ENCODE measurements at regions not wholly inside any gene's neighbourhood (a gene's known extent, or its start where the extent isn't known, plus 50 kb on each side); places are given as distances from the start of the nearest gene placed in this dataset.

GRCh38 chr14:71236487-71236886 is 329.2 kb downstream of the PCNX1 start:
- H3K4me3 ChIP-seq (ENCODE audit: control insufficient read depth, low read depth, low read length), result no peak overlapping the region
- no peak for DNase-seq (ENCODE audit: low read depth)
- no peak for TF ChIP-seq CTCF (IDR thresholded peaks at IDR 0.05; ENCODE audit: control insufficient read depth, insufficient read depth, low read depth, low read length, missing control alignments)

DNA sequence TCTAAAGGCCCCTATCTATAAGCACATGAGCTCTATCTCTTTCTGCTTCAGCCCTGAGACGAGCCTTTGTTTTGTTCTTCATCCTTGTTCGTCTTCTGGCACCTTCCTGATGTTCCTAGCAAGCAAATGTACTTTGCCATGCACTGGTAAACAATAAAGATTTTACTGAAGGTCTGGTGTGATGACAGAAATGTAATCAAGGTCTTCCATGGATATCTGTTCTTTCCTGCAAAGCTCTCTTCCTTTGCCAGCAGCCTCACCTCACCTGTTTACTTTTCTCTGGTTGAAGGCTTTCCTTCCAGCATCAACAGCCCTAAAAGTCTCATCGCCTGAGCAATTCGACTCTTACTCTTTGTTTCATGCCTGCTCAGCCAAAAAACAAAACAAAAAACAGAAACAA is 330.3 kb downstream of the PCNX1 start:
- TF ChIP-seq CTCF (IDR thresholded peaks at IDR 0.05; ENCODE audit: control insufficient read depth, insufficient read depth, low read depth, low read length, missing control alignments), result no peak
- DNase-seq (ENCODE audit: low read depth), result no peak
- H3K4me3 ChIP-seq (ENCODE audit: control insufficient read depth, low read depth, low read length), result no peak overlapping the region

DNA sequence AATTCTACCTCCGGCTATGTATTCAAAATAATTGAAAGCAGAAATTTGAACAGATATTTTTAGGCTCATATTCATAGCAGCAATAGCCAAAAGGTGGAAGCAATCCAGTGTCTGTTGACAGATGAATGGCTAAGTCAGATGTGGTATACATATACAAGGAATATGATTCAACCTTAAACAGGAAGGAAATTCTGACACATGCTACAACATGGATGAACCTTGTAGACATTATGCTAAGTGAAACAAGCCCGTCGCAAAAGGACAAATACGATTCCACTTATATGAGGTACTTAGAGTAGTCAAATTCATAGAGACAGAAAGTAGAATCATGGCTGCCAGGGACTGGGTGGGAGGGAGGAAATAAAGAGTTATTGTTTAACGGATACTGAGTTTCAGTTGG is 331.6 kb downstream of the PCNX1 start:
- DNase-seq (ENCODE audit: low read depth), result no peak
- no peak for TF ChIP-seq CTCF (IDR thresholded peaks at IDR 0.05; ENCODE audit: control insufficient read depth, insufficient read depth, low read depth, low read length, missing control alignments)
- no peak overlapping the region for H3K4me3 ChIP-seq (ENCODE audit: control insufficient read depth, low read depth, low read length)

DNA sequence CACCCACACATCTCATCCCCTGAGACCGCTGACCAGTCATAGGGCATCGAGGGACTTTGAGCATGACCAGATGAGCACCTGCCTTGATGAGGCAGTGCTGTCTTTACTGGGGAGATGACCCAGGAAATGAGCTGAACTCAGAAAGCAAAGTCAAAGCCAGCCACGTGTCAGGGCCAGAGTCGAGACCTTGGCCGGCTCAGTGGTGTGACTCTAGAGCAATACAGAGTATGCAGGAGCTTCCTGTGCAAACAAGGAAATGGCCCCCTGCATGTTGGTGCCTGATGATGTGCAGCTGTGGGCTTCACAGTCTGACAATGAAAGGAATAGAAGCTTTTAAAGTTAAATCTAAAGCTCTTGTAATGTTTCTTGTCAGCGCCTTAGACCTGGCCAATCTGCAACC is 332.9 kb downstream of the PCNX1 start:
- TF ChIP-seq CTCF (IDR thresholded peaks at IDR 0.05; ENCODE audit: control insufficient read depth, insufficient read depth, low read depth, low read length, missing control alignments), result no peak
- no peak for DNase-seq (ENCODE audit: low read depth)
- H3K4me3 ChIP-seq (ENCODE audit: control insufficient read depth, low read depth, low read length), result no peak overlapping the region

DNA sequence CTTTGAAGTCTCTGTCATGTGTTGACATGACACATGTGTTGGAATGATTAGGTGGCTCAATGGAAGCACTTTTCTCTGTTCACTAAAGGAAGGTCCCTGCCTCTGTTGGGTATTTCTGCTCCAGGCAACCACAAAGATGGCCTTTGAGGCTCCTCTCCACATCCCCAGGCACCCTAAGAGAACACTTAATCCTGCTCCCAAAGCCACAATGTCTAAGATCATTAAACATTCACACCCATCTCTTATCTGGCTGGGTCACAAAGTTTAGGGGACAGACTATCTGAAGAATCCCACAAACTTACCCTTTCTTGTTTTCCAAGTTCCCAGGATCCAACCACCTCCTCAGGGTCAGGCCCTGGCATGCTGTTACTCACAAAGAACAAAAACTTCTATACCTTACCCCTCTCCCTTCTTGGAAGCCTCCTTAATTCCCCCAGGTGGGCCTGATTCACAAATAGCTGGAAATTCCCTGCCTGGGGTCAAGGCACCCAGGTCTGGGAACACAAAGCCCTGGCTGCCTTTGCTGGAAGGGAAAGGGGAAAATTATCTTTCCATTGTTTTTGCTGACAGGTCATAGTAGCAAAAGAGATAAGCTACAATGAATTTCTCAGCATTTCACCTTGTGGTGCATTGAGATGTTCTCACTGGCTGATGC is 333.7 kb downstream of the PCNX1 start:
- H3K4me3 ChIP-seq (ENCODE audit: control insufficient read depth, low read depth, low read length), result no peak overlapping the region
- DNase-seq (ENCODE audit: low read depth), result no peak
- TF ChIP-seq CTCF (IDR thresholded peaks at IDR 0.05; ENCODE audit: control insufficient read depth, insufficient read depth, low read depth, low read length, missing control alignments), result no peak

GRCh38 chr14:71242237-71242748 is 335.0 kb downstream of the PCNX1 start:
- DNase-seq (ENCODE audit: low read depth), result peak; percentile 84
- no peak for TF ChIP-seq CTCF (IDR thresholded peaks at IDR 0.05; ENCODE audit: control insufficient read depth, insufficient read depth, low read depth, low read length, missing control alignments)

More at GRCh38 chr14:71242237-71242748, 335.0 kb downstream of the PCNX1 start:
- H3K4me3 ChIP-seq (ENCODE audit: control insufficient read depth, low read depth, low read length), result no peak overlapping the region

Measured in AG09309 (cell line).